ENCODE measurements at regions not wholly inside any gene's neighbourhood (a gene's known extent, or its start where the extent isn't known, plus 50 kb on each side); places are given as distances from the start of the nearest gene placed in this dataset.

DNA sequence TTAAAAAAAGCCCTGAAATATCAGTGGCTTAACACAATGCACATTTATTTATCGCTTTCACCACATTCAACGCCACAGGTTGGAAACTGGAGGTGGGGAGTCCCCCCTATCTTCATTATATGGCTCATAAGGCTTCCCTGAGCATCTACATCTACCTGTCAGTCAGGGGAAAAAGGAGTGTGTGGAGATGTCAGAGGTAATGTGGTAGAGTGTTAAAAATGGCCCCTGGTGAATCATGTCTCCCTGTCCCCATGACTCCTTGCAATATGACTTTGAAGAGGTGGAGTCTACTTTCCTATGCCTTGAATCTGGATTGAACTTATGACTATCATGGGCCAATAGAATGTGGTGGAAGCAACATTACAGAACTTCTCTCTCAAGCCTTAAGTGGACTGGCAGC is 65.5 kb upstream of the BTBD3 start:
- Histone ChIP-seq H4K20me1 (ENCODE audit: insufficient read depth) (no peaks in the 10 kb centered on the region), H3F3A (ENCODE audit: insufficient read depth, low read length, poor library complexity, severe bottlenecking) (no peaks in the 10 kb centered on the region), H3K4me2 (ENCODE audit: low read length) (no peak overlapping the region), H3K27ac (ENCODE audit: low read length) (no peak overlapping the region), H3K36me3 (ENCODE audit: insufficient read depth, low read length) (no peaks in the 10 kb centered on the region), H3K9me3 (ENCODE audit: low read length) (no peaks in the 10 kb centered on the region), H2AFZ (ENCODE audit: low read depth, low read length) (no peak overlapping the region), H3K79me2 (replicated peaks; ENCODE audit: insufficient read depth, low read length) (no peaks in the 10 kb centered on the region), H3K27me3 (ENCODE audit: insufficient read depth, low read depth, low read length) (no peaks in the 10 kb centered on the region), H3K9ac (ENCODE audit: low read length) (no peak overlapping the region), H3K4me3 (ENCODE audit: low read length) (no peak overlapping the region), H3K9me2 (ENCODE audit: insufficient read depth, low read length) (no peaks in the 10 kb centered on the region)
- TF ChIP-seq POLR2AphosphoS5 (IDR thresholded peaks at IDR 0.05) (no peak), EP300 (conservative IDR thresholded peaks at IDR 0.05; ENCODE audit: poor library complexity, severe bottlenecking) (no peak), SMC3 (conservative IDR thresholded peaks at IDR 0.05; ENCODE audit: poor library complexity) (no peak), MXI1 (conservative IDR thresholded peaks at IDR 0.05; ENCODE audit: poor library complexity, severe bottlenecking) (no peak), TAF1 (IDR thresholded peaks at IDR 0.05; ENCODE audit: low read depth) (no peak), RAD21 (conservative IDR thresholded peaks at IDR 0.05) (no peak), EZH2 (IDR thresholded peaks at IDR 0.05; ENCODE audit: borderline replicate concordance, insufficient read depth, low read length, poor library complexity, severe bottlenecking) (no peak), REST (IDR thresholded peaks at IDR 0.05; ENCODE audit: borderline replicate concordance) (no peak)
- TF ChIP-seq, protein P1, sequence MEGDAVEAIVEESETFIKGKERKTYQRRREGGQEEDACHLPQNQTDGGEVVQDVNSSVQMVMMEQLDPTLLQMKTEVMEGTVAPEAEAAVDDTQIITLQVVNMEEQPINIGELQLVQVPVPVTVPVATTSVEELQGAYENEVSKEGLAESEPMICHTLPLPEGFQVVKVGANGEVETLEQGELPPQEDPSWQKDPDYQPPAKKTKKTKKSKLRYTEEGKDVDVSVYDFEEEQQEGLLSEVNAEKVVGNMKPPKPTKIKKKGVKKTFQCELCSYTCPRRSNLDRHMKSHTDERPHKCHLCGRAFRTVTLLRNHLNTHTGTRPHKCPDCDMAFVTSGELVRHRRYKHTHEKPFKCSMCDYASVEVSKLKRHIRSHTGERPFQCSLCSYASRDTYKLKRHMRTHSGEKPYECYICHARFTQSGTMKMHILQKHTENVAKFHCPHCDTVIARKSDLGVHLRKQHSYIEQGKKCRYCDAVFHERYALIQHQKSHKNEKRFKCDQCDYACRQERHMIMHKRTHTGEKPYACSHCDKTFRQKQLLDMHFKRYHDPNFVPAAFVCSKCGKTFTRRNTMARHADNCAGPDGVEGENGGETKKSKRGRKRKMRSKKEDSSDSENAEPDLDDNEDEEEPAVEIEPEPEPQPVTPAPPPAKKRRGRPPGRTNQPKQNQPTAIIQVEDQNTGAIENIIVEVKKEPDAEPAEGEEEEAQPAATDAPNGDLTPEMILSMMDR (IDR thresholded peaks at IDR 0.05; ENCODE audit: poor library complexity, severe bottlenecking), result no peak

- H3K9me3 ChIP-seq (ENCODE audit: low read length), result no peaks in the 10 kb centered on the region
- no peaks in the 10 kb centered on the region for H3K9me2 ChIP-seq (ENCODE audit: insufficient read depth, low read length)
- H3K27me3 ChIP-seq (ENCODE audit: insufficient read depth, low read depth, low read length), result no peaks in the 10 kb centered on the region
- no peaks in the 10 kb centered on the region for H3K79me2 ChIP-seq (replicated peaks; ENCODE audit: insufficient read depth, low read length)
- H4K20me1 ChIP-seq (ENCODE audit: insufficient read depth), result no peaks in the 10 kb centered on the region
- H3K36me3 ChIP-seq (ENCODE audit: insufficient read depth, low read length), result no peaks in the 10 kb centered on the region
- no peak overlapping the region for H3K27ac ChIP-seq (ENCODE audit: low read length)
- H3K9ac ChIP-seq (ENCODE audit: low read length), result no peak overlapping the region
- no peak for TF ChIP-seq POLR2AphosphoS5 (IDR thresholded peaks at IDR 0.05)
- TF ChIP-seq SMC3 (conservative IDR thresholded peaks at IDR 0.05; ENCODE audit: poor library complexity), result no peak
- TF ChIP-seq EZH2 (IDR thresholded peaks at IDR 0.05; ENCODE audit: borderline replicate concordance, insufficient read depth, low read length, poor library complexity, severe bottlenecking), result no peak
- TF ChIP-seq TAF1 (IDR thresholded peaks at IDR 0.05; ENCODE audit: low read depth), result no peak
- TF ChIP-seq REST (IDR thresholded peaks at IDR 0.05; ENCODE audit: borderline replicate concordance), result no peak
- no peak for TF ChIP-seq EP300 (conservative IDR thresholded peaks at IDR 0.05; ENCODE audit: poor library complexity, severe bottlenecking)
- no peak for TF ChIP-seq MXI1 (conservative IDR thresholded peaks at IDR 0.05; ENCODE audit: poor library complexity, severe bottlenecking)
- TF ChIP-seq RAD21 (conservative IDR thresholded peaks at IDR 0.05), result no peak
- TF ChIP-seq, protein P1 (IDR thresholded peaks at IDR 0.05; ENCODE audit: poor library complexity, severe bottlenecking), result no peak
- no peak overlapping the region for H3K4me2 ChIP-seq (ENCODE audit: low read length)
- no peak overlapping the region for H2AFZ ChIP-seq (ENCODE audit: low read depth, low read length)
- no peaks in the 10 kb centered on the region for H3F3A ChIP-seq (ENCODE audit: insufficient read depth, low read length, poor library complexity, severe bottlenecking)
- no peak overlapping the region for H3K4me3 ChIP-seq (ENCODE audit: low read length)
These were observed 64.9 kb upstream of the BTBD3 start for GRCh38 chr20:11852811-11853210.

Measured in neural cell (in vitro differentiated cells).